ENCODE measurements at regions not wholly inside any gene's neighbourhood (a gene's known extent, or its start where the extent isn't known, plus 50 kb on each side); places are given as distances from the start of the nearest gene placed in this dataset.

GRCh38 chr13:81771951-81772350 is 1431.0 kb upstream of the SPRY2 start:
- TF ChIP-seq POLR2AphosphoS5 (IDR thresholded peaks at IDR 0.05; ENCODE audit: low read depth) (no peak), CTCF (conservative IDR thresholded peaks at IDR 0.05; ENCODE audit: low read depth in 2 of 2) (no peak), REST (IDR thresholded peaks at IDR 0.05; ENCODE audit: unreplicated experiment) (no peak), JUNB (IDR thresholded peaks at IDR 0.05; ENCODE audit: unreplicated experiment) (no peak), EZH2 (IDR thresholded peaks at IDR 0.05; ENCODE audit: low read depth, unreplicated experiment) (no peak), ZNF331 (CRISPR knock-in tag; IDR thresholded peaks at IDR 0.05; ENCODE audit: low read depth) (no peak), EZH2phosphoT487 (IDR thresholded peaks at IDR 0.05; ENCODE audit: unreplicated experiment) (no peak), CREB1 (CRISPR knock-in tag; IDR thresholded peaks at IDR 0.05; ENCODE audit: low read depth) (no peak), ZNF462 (CRISPR knock-in tag; IDR thresholded peaks at IDR 0.05) (no peak), STAT1 (IDR thresholded peaks at IDR 0.05; ENCODE audit: unreplicated experiment) (no peak), ETS1 (IDR thresholded peaks at IDR 0.05) (no peak), ZNF114 (CRISPR knock-in tag; IDR thresholded peaks at IDR 0.05) (no peak)
